HepG2 (cell line): ENCODE measurements at regions not wholly inside any gene's neighbourhood (a gene's known extent, or its start where the extent isn't known, plus 50 kb on each side); places are given as distances from the start of the nearest gene placed in this dataset.

Source experiments
- ATAC-seq: fragments of 200-7000 bp; cut with Tn5 transposase; 3 replicates; pipeline ENCODE4 v1.9.1; 2020; ENCODE audit warnings: mild to moderate bottlenecking, moderate library complexity
- BruUV-seq: library from RNA; stranded (reverse); fragments of 400-500 nt; replicated peaks from 2 replicates; lab custom pipeline; 2021; lab: Mats Ljungman, UMichigan
- CTCF ChIA-PET: fragments of 300-600 bp; formaldehyde crosslinking; extraction: SDS; loops from one replicate; lab custom pipeline; 2021; ENCODE audit warnings: low total read pairs, inconsistent platforms, low intra/inter-chr PET ratio; lab: Yijun Ruan, JAX
- POLR2A ChIA-PET: fragments of 350-600 bp; sonication (Branson Sonifier 250); formaldehyde crosslinking; loops from one replicate; lab custom pipeline; 2020; ENCODE audit warnings: antibody characterized with exemption, inconsistent platforms; lab: Yijun Ruan, JAX
- DNase-seq: peaks from one replicate; pipeline ENCODE4 v3.0.0-alpha.2; 2015; ENCODE audit warnings: low spot score
- FAIRE-seq: peaks from 3 replicates; lab custom pipeline; 2011; peaks lifted over from hg19 to GRCh38; lab: Jason Lieb, UNC
- H2AFZ ChIP-seq: one replicate; pipeline ENCODE4 v1.6.1; 2011; ENCODE audit warnings: low read length, inconsistent platforms
- H3K27ac ChIP-seq: fragments of 300-600 bp; 3 replicates; pipeline ENCODE4 v1.8.0; 2011; ENCODE audit warnings: mixed run types, mild to moderate bottlenecking, mixed read lengths, low read length, inconsistent platforms; ENCODE audit not compliant: insufficient read depth; ENCODE audit errors: extremely low read length
- H3K27me3 ChIP-seq, 2 experiments: fragments of 200-600 bp in 1 of 2; 2 replicates in 1 of 2; 3 replicates in 1 of 2; pipeline versions ENCODE4 v1.6.0 to v1.8.0; 2011; ENCODE audit warnings: low read length in 2 of 2, mild to moderate bottlenecking in 2 of 2, moderate library complexity in 2 of 2, inconsistent platforms in 1 of 2; ENCODE audit not compliant: insufficient read depth in 2 of 2, control insufficient read depth in 1 of 2
- H3K36me3 ChIP-seq, 2 experiments: fragments of 200-600 bp in 1 of 2; replicated peaks in 1 of 2; 2 replicates in 1 of 2; 3 replicates in 1 of 2; pipeline versions ENCODE4 v1.5.1 to v1.8.0; 2011; ENCODE audit warnings: low read length in 2 of 2, inconsistent platforms in 1 of 2; ENCODE audit not compliant: insufficient read depth in 2 of 2, control insufficient read depth in 1 of 2
- H3K4me1 ChIP-seq: 2 replicates; pipeline ENCODE4 v1.5.1; 2012; ENCODE audit warnings: low read length, inconsistent platforms; ENCODE audit not compliant: insufficient read depth
- H3K4me2 ChIP-seq: 2 replicates; pipeline ENCODE4 v1.6.0; 2011; ENCODE audit warnings: low read depth, low read length, inconsistent platforms
- H3K4me3 ChIP-seq, 3 experiments: fragments of 200-600 bp in 1 of 3; sonication (generic), shearing (Covaris generic) in 1 of 3; replicated peaks in 1 of 3; 2 replicates each; pipeline ENCODE4 v1.5.1; 2011 to 2016; ENCODE audit warnings: low read length in 3 of 3, inconsistent platforms in 2 of 3, low read depth in 2 of 3, mild to moderate bottlenecking in 2 of 3, control low read depth in 1 of 3, mixed read lengths in 1 of 3; ENCODE audit not compliant: insufficient read depth in 1 of 3
- H3K79me2 ChIP-seq: one replicate; pipeline ENCODE4 v1.6.1; 2011; ENCODE audit warnings: low read length, inconsistent platforms; ENCODE audit not compliant: insufficient read depth
- H3K9ac ChIP-seq: 2 replicates; pipeline ENCODE4 v1.6.0; 2011; ENCODE audit warnings: mild to moderate bottlenecking, low read depth, low read length, inconsistent platforms; ENCODE audit not compliant: insufficient read depth
- H3K9me3 ChIP-seq: 2 replicates; pipeline ENCODE4 v1.5.1; 2012; ENCODE audit warnings: mild to moderate bottlenecking, low read length
- H4K20me1 ChIP-seq: 2 replicates; pipeline ENCODE4 v1.6.0; 2011; ENCODE audit warnings: inconsistent platforms, mild to moderate bottlenecking, low read length, moderate library complexity; ENCODE audit not compliant: insufficient read depth
- AGO1 ChIP-seq: fragments of 200-400 bp; formaldehyde crosslinking; IDR thresholded peaks from 2 replicates; pipeline ENCODE4 v1.6.1; 2017; ENCODE audit warnings: mild to moderate bottlenecking, low read depth, low read length, moderate library complexity; ENCODE audit not compliant: poor library complexity, severe bottlenecking
- PCBP2 ChIP-seq: fragments of 200-400 bp; formaldehyde crosslinking; optimal IDR thresholded peaks from 2 replicates; pipeline ENCODE3; 2018; ENCODE audit warnings: low read length, low read depth; ENCODE audit not compliant: poor library complexity, severe bottlenecking
- ZNF30 ChIP-seq: sonication (generic); formaldehyde crosslinking; IDR thresholded peaks from 2 replicates; pipeline ENCODE4 v1.5.0; 2020; ENCODE audit warnings: mild to moderate bottlenecking, missing genetic modification reagents
- ZNF746 ChIP-seq: sonication (generic); formaldehyde crosslinking; IDR thresholded peaks from 2 replicates; pipeline ENCODE4 v1.8.0; 2022; ENCODE audit warnings: mild to moderate bottlenecking, missing genetic modification reagents
- ZNF883 ChIP-seq: sonication (generic); formaldehyde crosslinking; IDR thresholded peaks from 2 replicates; pipeline ENCODE4 v1.5.1; 2020; ENCODE audit warnings: mild to moderate bottlenecking, missing genetic modification reagents; ENCODE audit errors: not compliant biosample characterization
- WGBS: methylation state at CpG from one replicate; pipeline ENCODE4 v1.1.6; 2017; ENCODE audit warnings: low lambda C conversion rate; 5-methylcytosine and 5-hydroxymethylcytosine counted together
- in situ Hi-C: cut with HindIII; loops from 2 replicates; pipeline ENCODE4 v1.10.0; 2017; ENCODE audit warnings: low pct_unique_long_range_greater_than_20kb; ENCODE audit not compliant: extremely low pct_ligation_motif_present
- intact Hi-C: fragments of 100-400 bp; cut with micrococcal nuclease; formaldehyde crosslinking; loops from one replicate; pipeline ENCODE4 v1.10.0; 2022; ENCODE audit not compliant: unreplicated experiment
- TF ChIP-seq, protein P1 (sequence below): sonication (generic); formaldehyde crosslinking; IDR thresholded peaks from 2 replicates; pipeline ENCODE4 v1.4.0; 2020; ENCODE audit warnings: low read depth, missing genetic modification reagents

DNA sequence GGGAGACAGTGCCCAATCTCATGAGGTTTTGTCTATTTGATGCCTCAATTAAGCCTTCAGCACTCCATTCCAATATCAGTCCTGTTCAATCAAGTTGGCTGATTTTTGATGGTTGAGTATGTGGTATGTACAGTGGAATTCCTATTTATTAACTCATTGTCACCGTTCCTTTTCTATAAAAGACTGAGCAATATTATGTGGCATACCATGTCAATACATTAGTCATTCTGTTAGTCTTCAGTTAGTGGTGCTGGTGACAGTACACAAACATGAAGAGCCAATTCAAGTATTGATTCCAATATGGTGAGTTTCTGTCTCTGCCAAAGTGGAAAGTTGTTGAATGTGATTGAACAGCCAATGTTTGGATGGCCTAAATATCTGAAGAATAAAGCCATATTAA lies 1343.9 kb downstream of the SUCLG1 start:
- Histone ChIP-seq H3K27ac (no peak overlapping the region), H2AFZ (no peak overlapping the region), H3K4me3 (no peak overlapping the region), H3K79me2 (no peaks in the 10 kb centered on the region), H3K36me3 (no peaks in the 10 kb centered on the region), H3K9ac (no peak overlapping the region), H3K9me3 (peaks cover 80% of the 10 kb centered on the region), H3K27me3 (no peaks in the 10 kb centered on the region; a peak in 1 of 5 replicates), H3K4me1 (no peaks in the 10 kb centered on the region), H3K4me2 (no peak overlapping the region), H4K20me1 (no peaks in the 10 kb centered on the region)
- in situ Hi-C loops (no loop called here), intact Hi-C loops (no loop called here)
- ATAC-seq (no peak), DNase-seq (no peak), FAIRE-seq (no peak)
- ChIA-PET CTCF (no interaction called here), POLR2A (no interaction called here)
- WGBS, result 5% methylated on average over 1 of the region's 1 CpG
- BruUV-seq, result no TSS peak
- TF ChIP-seq ZNF30 (CRISPR knock-in tag) (no peak), PCBP2 (no peak), AGO1 (no peak), ZNF883 (CRISPR knock-in tag) (no peak), ZNF746 (CRISPR knock-in tag) (no peak)
- TF ChIP-seq, protein P1, sequence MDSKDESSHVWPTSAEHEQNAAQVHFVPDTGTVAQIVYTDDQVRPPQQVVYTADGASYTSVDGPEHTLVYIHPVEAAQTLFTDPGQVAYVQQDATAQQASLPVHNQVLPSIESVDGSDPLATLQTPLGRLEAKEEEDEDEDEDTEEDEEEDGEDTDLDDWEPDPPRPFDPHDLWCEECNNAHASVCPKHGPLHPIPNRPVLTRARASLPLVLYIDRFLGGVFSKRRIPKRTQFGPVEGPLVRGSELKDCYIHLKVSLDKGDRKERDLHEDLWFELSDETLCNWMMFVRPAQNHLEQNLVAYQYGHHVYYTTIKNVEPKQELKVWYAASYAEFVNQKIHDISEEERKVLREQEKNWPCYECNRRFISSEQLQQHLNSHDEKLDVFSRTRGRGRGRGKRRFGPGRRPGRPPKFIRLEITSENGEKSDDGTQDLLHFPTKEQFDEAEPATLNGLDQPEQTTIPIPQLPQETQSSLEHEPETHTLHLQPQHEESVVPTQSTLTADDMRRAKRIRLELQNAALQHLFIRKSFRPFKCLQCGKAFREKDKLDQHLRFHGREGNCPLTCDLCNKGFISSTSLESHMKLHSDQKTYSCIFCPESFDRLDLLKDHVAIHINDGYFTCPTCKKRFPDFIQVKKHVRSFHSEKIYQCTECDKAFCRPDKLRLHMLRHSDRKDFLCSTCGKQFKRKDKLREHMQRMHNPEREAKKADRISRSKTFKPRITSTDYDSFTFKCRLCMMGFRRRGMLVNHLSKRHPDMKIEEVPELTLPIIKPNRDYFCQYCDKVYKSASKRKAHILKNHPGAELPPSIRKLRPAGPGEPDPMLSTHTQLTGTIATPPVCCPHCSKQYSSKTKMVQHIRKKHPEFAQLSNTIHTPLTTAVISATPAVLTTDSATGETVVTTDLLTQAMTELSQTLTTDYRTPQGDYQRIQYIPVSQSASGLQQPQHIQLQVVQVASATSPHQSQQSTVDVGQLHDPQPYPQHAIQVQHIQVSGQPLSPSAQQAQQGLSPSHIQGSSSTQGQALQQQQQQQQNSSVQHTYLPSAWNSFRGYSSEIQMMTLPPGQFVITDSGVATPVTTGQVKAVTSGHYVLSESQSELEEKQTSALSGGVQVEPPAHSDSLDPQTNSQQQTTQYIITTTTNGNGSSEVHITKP, result no peak
